H1 (cell line): ENCODE measurements at regions not wholly inside any gene's neighbourhood (a gene's known extent, or its start where the extent isn't known, plus 50 kb on each side); places are given as distances from the start of the nearest gene placed in this dataset.

Experiments used
- ATF2 ChIP-seq: IDR thresholded peaks from 2 replicates; pipeline ENCODE4 v1.6.1; 2012; ENCODE audit warnings: low read length, inconsistent platforms
- SIN3A ChIP-seq, 2 experiments: IDR thresholded peaks in 1 of 2; conservative IDR thresholded peaks in 1 of 2; 2 replicates each; pipeline ENCODE4 v1.6.1; 2011 to 2012; ENCODE audit warnings: low read length in 2 of 2, improper control_type of control experiment in 1 of 2, low read depth in 1 of 2, mild to moderate bottlenecking in 1 of 2

- TF ChIP-seq SIN3A (conservative IDR thresholded peaks at IDR 0.05 in 1 of 2, IDR thresholded peaks at IDR 0.05 in 1 of 2; ENCODE audit: low read depth in 1 of 2, low read length in 2 of 2) (no peak), ATF2 (no peak)
- TF ChIP-seq, all 59 proteins: peak for 0
Measured at GRCh38 chr6:167056370-167056769, 57.2 kb downstream of the CEP43 start (continued).
